Activated naive CD4-positive, alpha-beta T cell treated with anti-CD3 and anti-CD28 coated beads, Interleukin-2, amount 50 U/mL, for 16 hours (primary cell): ENCODE measurements at regions not wholly inside any gene's neighbourhood (a gene's known extent, or its start where the extent isn't known, plus 50 kb on each side); places are given as distances from the start of the nearest gene placed in this dataset.

Experiments
- DNase-seq: peaks from one replicate; pipeline ENCODE4 v3.0.0-alpha.2; 2020

DNA sequence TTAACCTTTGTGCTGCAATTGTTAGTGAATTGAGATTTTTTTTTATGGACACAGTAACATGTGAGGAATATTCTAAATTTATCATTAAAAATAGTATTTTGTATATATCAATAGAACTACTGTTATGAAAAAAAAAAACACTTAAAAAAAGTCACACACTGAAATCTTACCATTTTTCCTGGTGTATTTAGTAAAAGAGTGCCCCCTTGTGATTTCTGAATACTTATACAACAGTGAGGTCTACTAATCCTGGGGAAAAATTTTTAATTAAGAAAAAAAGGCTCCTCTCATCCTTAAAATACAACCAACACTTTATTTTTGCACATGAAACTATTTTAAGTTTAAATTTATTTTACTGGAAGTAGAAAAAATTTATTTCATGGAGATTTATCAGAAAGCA is 56.4 kb upstream of the SPOCK3 start:
- no peak for DNase-seq

DNA sequence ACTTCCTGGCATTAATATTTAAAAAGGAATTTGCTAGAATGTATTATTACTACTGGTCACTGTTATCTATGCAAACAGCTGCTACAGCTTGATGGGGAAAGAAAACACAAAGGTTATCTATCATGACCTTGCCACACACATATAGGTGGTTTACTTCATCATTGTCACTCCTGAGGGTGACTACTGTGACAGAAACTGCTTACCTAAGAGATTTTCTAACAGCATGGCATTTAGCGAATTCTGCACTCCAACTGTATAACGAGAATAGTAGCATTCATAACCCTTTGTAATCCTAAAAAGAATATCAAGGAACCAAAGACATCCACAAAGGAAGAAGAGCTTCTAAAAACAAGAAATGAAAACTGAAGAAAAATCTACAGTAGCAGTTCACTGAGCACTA is 74.6 kb upstream of the SPOCK3 start:
- DNase-seq = no peak

GRCh38 chr4:167321299-167321698 is 87.0 kb upstream of the SPOCK3 start:
- DNase-seq = no peak

- no peak for DNase-seq
These were observed 105.5 kb upstream of the SPOCK3 start for GRCh38 chr4:167339781-167340180.

DNA sequence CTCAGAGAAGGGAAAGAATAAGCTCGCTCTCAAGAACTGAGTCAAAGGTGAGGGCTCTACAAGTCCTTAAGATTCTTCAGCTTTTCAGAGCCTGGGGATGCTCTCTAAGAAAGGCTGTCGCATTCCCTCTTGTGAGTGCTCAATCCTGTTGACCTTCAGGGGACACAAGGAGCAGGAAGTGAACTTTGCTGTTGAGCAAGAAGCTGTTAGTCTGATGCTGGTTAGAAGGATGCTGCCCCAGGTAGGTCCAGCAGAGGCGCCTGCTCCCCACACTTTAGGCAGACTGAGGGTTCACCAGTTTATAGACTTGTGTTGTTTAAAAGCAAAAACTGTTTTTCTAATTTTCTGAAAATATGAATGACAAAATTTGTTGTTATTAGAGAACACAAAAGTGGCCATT is 125.4 kb upstream of the SPOCK3 start:
- no peak for DNase-seq

- DNase-seq = no peak
These were observed 145.0 kb upstream of the SPOCK3 start for GRCh38 chr4:167379076-167379835.

- no peak for DNase-seq
These were observed 146.7 kb upstream of the SPOCK3 start for GRCh38 chr4:167380964-167381363.

DNA sequence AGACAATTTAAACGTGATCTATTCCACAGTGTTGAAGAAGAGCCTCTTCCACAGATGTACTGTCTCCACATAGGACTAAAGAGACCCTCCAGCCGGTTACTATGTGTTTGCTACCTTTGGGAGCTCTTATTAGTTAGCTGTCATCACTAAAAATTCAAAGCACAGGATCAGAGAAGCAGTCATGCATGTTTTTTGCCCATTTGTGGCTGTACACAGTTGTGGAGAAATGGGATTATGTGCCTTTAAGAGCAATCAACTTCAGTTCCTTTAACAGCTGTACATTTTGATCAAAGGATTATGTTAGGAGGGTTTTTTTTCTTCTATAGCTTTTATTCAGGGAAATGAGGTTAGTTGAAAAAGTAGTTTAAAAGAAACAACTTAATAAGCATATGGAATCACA is 149.0 kb upstream of the SPOCK3 start:
- DNase-seq = no peak

DNA sequence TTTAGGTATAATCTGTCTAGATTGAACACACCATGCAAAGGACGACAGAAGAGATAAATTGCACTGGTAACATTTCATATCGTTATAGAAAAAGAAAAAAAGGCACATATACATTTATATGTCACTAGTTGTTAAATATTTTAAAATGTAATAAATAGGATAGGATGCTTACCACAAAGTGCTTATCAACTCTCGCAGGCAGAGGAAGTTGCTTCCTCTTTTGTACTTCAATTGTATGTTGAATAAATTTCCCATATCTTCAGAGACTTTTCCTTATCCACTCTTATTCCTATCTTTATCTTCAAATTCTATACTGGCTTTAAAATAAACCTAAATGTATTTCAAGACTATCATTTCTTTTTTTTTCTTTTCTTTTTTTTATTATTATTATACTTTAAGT is 163.3 kb upstream of the SPOCK3 start:
- no peak for DNase-seq

DNA sequence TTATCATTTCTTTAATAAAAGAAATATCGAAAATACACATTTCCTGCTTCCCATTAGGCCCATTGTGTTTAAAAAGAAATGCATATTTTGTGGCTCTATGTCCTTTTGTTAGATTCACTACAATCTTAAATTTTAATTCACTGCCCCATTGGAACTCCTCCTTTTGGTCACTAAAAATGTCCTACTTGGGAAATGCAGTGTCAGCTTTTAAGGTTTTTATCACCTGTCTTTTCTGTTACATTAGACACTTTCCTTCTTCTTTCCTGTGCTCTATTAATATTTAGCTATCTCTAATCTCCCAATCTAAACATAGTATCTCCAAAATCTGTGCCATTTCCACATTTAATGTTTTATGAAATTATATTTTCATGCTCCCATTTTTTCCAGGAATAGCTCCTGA is 164.9 kb upstream of the SPOCK3 start:
- DNase-seq = no peak

DNA sequence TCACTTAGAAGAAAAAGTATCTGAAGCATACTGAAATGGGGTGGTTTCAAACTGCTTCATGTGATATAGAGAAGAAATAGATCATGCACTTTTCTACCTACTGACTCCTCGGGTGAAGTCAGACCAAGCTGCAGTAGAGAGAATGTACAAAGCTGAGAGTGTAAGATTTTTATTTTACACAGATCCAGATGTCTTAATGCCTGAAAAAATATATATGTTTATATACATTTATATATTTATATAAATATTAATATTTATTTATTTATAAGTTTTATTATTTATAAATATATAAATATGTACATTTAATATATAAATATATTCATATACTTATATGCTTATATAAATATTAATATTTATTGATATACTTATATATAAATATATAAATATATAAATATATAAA is 171.9 kb upstream of the SPOCK3 start:
- DNase-seq = no peak

- no peak for DNase-seq
These were observed 181.2 kb upstream of the SPOCK3 start for GRCh38 chr4:167415461-167415860.

DNA sequence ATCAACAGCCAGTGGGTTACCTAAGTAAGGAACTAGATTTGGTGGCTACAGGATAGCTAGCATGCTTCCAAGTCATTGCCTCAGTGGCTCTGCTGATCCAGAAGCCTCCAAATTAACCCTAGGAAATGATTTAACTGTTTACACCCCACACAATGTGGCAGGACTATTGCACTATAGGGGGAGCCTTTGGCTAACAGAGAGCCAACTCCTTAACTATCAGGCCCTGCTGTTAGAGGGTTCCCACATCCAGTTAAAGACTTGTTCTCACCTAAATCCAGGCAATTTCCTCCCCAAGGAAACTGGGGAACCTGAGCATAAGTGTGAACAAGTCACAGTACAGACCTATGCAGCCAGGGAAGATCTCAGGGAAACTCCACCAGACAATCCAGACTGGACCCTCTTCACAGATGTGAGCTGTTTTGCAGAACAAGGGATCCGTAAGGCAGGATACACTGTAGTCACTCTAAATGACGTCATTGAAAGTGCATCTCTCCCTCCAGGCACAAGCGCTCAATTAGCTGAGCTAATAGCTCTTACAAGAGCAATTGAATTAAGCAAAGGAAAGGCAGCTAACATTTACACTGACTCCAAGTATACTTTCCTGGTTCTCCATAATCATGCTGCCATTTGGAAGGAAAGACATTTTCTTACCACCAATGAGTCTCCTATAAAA is 185.3 kb upstream of the SPOCK3 start:
- DNase-seq = no peak

DNA sequence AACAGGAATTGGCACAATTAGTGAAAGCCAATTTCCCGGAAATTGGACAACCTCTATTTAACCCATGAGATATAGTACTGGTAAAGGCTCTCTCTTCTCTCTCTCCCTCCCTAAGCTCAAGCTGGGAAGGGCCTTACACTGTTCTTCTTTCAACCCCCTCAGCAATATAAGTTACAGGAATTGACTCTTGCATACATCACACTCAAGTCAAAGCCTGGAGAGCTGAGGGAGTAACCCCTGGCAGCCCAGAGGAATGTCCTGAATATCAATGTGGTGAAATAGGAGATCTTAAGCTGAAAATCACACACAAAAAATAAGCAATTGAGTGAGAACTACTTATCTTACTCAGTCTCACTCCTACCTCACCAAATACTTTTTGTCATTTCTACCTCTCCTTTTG is 186.9 kb upstream of the SPOCK3 start:
- DNase-seq = no peak

GRCh38 chr4:167424341-167425256 is 190.3 kb upstream of the SPOCK3 start:
- no peak for DNase-seq

DNA sequence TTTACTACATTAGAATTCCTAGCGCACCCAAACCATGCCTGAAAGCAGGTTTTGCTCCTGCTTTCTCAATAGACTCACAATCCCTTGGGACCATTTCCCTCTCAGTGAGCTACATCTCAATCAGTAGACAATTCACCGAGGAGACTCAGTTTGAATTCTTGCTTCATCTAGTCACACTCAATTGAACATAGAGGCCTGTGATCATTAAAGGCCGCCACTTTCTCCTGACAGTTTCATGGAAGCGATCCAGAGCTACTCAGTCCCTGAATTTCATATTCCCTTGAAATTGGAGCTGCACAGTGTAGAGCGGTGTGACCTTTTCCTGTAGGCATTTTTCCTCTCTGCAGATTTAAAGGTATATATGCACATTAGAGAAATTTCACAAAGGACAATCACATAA is 193.9 kb upstream of the SPOCK3 start:
- DNase-seq = no peak

DNA sequence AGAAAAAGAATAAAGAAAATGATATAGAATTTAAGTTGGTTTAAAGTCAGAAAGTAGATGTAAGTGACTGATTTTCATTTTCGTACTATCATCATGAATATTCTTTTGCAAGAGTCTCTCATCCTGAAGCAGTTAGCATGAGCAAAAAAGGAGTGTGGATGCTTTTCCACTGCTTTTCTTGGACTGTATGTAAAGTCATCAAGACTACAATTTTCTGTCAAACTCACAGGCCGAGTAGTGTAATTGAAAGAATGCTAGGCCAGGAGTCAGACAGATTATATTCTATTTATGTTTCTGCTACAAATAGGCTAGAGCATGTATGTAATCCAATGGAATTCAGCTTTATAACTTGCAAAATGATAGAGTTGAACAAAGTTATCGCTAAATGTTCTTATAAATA is 197.1 kb upstream of the SPOCK3 start:
- no peak for DNase-seq

- DNase-seq = no peak
These were observed 201.5 kb upstream of the SPOCK3 start for GRCh38 chr4:167435786-167436185.

DNA sequence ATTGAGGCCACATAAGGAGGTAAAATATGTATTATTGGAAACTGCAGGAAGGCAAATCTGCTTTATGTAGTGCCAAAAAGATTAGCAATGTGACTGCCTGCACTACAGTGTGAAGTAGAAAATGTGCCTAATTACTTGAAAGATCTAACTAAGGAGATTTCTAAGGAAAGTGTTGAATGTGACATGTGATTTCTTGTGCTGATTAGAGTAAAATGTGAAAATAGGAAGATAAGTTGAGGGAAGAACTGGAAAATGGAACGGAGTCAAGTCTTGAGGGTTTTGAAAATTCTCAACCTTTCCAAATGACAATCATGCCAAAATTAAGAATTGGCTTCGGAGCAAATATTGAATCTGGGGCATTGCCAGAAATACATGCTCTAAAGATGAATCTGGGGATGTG is 209.5 kb upstream of the SPOCK3 start:
- no peak for DNase-seq

DNA sequence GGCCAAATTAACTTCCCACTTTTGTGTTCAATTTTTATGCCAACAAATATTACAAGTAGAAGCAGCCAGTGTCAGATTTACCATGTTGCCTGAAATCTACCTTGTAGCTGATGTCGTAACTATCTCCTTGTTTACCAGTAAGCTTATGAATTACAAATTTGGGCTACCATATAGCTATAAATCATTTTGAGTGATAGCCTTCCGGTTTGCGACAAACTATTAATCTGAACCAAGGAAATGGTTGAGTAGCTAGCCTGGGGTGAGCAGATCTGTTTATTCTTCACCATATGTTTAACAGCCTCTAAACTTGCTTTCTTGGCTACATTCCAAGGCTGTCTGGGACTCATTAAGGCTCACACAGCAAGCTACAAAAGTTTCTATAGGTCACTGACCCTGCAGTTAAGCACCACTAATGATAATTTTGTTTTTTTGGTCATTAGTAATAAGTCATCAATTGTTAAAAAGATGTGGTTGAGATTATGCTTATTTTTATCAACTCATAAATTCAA is 218.7 kb upstream of the SPOCK3 start:
- no peak for DNase-seq

GRCh38 chr4:167456619-167457018 is 222.3 kb upstream of the SPOCK3 start:
- DNase-seq = no peak

GRCh38 chr4:167469436-167469835 is 235.1 kb upstream of the SPOCK3 start:
- no peak for DNase-seq

DNA sequence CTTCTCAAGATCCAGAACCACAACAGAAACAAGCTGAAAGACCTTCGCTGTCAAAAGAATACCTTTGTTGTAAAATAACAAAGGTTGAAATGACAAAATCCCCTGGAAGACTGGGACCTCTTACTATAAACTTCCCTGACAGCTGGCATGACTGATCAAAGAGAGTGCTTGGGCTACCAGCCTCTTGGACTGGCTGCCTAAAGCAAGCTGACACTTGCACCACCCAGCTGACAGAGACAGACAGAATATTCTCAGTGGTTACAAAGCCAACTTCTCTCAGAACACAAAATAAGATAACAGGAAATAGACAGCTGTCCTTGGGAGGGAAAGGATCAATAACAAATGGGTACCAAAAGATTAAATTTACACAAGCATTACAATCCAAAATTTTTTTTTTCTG is 241.7 kb upstream of the SPOCK3 start:
- DNase-seq = no peak

DNA sequence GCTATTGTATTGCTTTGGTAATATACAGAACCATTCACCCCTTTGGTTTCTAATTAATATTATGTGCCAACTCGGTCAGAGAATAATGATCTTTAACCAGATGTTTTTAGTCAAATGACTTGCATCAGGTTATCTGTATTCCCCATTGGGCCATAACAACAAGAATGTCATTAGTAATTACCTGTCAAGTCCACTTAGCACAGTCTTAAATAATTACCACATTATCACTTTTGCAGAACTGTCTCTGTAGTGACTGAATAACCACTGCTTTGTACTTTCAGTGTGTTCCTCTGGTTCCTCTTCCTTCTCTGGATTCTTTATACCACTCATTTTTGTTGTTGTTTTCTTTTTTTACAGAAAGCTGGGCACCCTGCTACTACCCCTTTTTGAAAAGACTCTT is 257.7 kb upstream of the SPOCK3 start:
- no peak for DNase-seq
